ENCODE measurements at regions not wholly inside any gene's neighbourhood (a gene's known extent, or its start where the extent isn't known, plus 50 kb on each side); places are given as distances from the start of the nearest gene placed in this dataset.

DNA sequence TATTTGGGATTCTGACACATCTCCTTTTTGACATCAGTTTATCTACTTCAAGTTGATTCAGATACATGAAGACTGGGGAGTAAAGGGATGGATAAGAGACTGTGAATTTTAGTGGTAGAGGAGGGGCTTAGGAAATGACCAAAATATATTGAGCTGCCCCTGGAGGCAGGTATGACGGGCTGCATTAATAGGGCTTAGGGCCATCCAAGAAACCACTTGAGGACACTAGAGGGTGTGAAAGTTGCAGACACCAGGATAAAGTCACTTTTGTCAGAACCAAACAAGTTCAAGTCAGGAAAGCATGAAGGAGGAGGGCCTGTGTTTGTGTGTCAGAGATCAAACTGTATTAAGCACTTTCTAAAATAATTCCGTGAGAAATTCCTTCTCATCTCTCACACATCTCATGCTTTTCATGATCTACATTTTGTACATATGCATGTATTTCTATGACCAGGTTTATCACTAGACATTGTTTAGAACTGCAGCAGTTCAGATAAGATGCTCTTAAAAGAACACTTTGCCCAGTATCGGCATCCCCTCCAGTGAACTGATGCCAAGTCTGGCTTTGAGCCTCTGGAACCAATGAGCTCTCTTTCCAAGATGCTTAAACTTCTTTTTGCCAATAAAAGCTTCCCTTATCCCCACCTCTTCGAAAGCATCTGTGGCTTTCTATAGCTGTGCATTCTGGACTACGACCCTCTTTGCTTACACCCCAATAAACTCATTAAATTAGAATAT lies 136.9 kb downstream of the SLC38A1 start:
- DNase-seq (ENCODE audit: low spot score), result no peak

DNA sequence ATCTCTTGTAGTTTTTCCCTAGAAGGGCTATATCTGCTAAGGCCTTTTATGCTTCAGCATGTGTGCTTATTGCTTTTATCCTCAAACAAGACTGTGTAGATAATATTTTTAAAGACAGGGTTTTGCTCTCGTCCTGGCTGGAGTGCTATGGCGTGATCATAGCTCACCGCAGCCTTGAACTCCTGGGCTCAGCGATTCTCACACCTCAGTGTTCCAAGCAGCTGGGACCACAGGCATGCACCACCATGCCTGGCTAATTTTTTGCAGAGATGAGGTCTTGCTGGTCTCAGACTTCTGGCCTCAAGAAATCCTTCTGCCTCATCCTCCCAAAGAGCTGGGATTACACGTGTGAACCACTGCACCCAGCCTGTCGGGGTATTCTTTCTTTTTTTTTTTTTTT lies 137.3 kb upstream of the SCAF11 start:
- DNase-seq (ENCODE audit: low spot score), result no peak

DNA sequence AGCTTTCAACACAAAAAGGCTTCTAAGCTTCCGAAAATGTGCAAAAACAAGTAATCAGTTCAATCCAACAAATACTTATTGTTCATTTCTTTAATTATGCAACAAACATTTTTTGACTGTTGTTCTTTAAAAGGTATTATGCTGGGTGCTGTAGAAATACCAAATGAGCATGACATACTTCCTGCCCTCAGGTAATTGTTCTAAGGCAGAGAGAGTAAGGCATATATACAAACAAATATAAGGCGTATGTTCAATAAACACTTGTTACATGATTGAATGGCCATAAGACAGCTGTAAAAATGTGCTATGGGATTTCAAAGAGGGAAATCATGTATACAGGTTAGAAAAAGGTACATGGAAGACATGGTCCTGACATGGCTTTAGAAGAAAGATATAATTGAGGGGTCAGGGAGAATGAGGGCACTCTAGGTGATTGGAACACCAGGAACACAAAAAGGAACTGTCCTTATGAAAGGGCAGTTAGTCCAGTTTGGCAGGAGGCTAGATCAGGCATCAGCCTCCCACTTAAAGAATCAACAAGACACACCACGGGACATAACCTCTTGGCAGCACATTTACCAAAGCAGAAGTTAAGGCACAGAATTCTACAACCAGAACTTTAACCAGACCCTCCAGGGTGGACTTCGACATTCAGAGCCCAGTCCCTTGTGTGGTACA lies 135.8 kb upstream of the SCAF11 start:
- no peak for DNase-seq (ENCODE audit: low spot score)

DNA sequence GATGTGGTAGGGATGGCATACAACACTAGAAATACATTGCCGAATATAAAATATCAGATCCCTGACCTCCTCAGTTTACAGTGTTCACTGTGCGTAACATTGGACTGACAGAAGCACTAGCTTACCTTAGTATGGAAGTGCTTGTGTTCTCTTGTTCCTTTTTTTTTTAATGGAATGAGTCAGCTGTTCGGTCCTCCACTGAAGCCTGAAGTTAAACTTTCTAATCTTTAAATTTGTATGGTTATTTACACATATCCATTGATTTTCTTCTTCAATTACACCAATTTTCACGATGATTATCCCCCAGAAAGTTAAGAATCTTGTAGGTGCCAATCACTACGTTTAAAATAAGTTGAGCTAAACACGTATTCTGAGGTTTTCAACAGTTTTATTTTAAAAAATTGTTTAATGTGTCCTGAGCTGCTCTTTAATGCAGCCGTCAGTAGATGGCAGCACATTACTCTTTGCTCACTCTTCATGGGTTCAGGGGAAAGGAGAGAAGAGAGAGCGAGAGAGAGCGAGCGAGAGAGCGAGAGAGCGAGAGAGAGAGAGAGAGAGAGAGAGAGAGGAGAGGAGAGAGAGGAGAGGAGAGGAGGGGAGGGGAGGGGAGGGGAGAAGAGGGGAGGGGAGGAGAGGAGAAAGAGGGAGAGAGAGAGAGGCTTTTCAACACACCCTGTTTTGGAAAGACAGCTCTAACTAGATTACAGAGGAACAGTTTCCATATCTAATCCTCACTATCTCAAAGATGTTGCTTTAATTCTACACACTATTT lies 134.7 kb upstream of the SCAF11 start:
- DNase-seq (ENCODE audit: low spot score), result peak; percentile 89

DNA sequence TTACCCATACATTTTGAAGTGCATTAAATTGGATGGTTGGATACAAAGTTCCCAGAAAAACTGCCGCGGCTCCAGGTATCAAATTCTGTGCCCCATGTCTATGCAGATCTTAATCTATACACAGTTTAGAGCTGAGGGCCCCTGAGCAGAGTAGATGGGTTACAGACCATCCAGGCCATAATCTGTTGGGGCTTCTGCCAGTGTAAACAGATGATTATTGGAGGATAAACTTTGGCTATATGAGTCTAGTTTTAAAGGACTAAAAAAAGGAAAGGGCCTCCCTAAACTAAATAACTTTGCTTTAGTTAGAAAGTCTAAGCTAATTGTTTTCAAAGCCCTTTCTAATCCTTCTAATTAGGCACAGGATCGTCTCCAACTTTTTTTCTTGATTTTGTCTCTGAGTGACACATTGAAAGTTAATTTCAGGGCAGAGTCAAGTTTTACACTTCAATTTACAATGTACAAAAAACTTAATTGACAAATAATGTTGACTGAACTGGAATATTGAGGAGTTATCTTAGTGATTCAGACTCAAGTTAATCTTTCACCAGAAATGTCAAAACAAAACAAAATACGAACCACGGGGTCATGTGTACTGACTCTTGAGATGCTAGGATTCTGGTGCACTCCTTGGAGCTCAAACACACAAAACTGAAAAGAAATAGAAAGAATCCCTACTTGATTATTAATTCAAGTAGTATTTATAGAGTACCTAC lies 133.9 kb upstream of the SCAF11 start:
- DNase-seq (ENCODE audit: low spot score), result no peak

DNA sequence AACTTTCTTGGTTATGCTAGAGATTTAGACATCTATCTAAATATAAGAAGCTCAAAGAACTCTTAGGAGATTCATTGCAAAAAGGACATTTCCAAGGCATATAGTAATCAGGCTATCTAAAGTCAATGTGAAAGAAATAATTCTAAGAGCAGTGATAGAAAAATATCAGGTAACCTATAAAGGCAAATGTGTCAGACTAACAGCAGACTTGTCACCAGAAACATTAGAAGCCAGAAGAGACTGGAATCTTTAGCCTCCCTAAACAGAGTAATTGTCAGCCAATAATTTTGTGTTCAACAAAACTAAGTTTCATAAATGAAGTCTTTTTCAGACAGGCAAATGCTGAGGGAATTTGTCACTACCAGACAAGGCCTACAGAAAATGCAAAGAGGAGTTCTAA lies 122.0 kb upstream of the SCAF11 start:
- DNase-seq (ENCODE audit: low spot score), result no peak

DNA sequence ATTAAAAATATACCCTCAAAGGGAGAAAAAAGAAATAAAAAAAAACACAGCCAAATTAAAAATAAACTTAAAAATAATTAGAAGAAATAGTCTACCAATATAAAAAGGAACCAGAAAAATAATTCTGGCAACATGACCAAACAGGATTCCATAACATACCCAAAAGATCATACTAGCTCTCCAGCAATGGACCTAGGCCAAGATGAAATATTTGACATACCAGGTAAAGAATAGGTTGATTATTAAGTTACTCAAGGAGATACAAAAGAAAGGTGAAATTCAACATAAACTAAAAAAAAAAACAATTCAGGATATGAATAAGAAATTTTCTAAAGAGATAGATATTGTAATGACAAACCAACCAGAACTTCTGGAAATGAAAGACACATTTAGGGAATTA lies 121.3 kb upstream of the SCAF11 start:
- no peak for DNase-seq (ENCODE audit: low spot score)

DNA sequence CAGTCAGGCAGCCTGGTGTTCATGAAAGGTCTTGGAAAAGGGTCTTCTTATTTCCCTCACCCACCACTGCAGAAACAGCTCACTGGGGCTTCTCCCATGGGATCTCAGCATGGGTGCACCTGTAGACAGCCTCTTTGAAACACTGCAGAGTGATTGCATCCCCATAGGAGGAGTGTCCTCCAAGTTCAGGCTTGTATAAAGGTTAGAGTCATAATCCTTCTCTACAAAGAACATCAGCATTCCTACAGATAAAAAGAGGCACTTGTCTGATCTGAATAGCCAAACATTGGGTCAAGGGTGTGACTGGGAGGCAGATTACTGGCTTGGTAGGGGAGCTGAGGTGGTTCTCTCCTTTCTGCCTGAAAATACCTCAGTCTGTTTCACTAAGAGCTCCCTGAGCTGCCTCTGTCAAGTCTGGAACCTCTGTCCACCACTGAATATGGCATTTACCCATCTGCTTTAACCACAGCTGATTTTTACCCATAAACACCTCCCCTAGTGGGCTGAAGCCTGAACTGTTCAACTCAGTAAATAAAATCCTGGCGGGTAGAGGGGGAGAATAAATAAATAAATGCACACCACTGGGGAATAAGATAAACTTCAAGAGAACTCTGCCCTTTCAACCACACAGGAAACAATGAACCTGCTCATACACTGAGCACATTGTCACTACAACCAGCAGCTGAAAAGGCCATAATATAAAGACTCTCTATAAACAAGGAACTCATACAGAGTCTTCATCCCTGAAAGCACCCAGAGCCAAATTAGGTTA lies 120.7 kb upstream of the SCAF11 start:
- no peak for DNase-seq (ENCODE audit: low spot score)

DNA sequence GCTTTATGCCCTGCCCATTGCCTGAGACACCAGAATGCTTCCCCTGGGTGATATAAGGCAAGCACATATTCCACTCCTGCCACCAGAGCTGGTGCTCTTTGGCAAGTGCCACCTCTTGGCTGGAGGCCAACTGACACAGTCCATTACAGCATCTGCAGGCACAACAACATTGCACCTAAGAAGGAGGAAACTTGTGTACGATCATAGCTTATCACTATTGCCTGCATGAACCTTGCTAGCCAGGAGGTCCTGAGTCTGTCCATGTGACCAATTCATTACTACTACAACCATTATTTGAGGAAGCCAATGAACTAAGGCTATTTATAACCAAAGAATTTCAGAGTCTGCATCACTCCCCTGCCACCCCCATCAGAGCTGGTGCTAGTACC lies 119.8 kb upstream of the SCAF11 start:
- DNase-seq (ENCODE audit: low spot score), result no peak

DNA sequence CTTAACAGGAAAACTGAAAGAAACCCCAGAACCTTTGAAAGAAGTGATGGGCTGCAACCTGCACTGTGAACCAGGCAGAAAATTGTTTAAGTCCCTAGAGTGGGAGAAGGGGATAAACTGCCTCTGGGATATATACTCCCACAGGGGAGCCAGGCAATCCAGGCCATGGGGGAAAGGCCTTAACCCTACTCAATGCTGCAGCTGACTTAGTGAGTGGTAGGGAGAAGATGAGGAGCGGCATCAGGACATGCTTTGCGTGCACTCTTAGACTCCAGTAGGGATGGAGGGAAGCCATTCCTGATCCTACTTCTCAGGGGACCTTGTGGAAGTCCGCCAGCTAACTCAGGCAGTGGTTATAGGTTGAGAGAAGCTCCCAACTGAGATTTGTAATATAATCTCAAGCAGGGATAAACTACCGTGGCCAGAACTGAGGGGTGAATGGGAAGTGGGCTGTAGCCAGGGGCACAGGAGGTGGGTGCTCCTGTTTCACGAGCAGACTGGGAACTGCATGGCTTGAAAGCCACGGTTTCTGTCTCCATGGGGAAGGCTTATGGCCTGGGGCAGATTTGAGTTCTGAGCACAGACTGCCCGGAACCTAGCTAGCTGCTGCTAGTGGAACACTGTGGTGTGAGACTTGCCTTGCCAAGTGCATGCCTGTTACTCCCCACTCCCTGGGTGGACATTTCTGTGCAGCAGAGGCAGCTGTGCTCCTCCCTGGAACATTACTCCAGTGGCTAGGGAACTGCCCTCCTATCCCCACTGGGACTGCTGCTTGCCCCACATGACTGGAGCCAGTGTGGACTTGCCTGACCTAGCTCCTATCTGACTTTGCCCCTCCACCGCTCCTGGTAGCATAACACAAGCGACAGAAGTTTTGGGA lies 119.2 kb upstream of the SCAF11 start:
- DNase-seq (ENCODE audit: low spot score), result no peak

DNA sequence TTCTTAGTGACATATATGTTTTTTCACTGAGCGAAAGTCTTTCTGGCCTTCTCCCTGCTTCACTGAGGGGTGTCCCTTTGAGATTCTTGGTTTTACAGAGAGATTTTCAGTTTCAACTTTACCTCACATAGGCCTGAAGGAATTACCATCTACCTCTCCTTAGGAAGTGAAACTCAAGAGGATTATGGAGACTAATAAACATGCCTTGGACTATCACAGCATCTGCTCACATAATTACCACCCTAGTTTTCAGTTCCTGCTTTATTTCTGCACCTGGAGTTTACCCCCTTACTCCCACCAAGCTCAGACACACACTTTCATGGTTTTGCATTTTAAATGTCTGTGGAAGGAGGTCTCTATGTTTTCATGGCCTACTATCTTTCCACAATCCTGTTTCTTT lies 118.3 kb upstream of the SCAF11 start:
- no peak for DNase-seq (ENCODE audit: low spot score)

DNA sequence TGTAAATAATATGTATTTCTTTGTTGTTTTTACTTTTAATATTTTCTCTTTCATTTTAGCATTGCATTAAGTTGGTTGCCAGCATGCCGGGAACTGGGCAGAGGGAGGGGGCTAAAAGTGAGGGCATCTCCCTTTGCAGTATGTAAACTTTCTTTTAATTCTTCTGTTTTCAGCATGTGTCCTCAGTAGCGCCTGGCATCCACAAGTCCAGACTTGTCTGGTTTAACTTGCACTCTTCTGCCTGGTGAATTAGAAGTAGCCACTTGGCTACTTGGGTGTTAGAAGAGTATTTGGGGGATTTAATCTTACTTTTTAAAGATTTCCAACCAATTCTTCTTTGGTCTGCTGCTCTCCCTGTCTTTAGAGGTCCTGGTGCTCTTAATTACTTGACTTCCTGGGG lies 117.2 kb upstream of the SCAF11 start:
- no peak for DNase-seq (ENCODE audit: low spot score)

DNA sequence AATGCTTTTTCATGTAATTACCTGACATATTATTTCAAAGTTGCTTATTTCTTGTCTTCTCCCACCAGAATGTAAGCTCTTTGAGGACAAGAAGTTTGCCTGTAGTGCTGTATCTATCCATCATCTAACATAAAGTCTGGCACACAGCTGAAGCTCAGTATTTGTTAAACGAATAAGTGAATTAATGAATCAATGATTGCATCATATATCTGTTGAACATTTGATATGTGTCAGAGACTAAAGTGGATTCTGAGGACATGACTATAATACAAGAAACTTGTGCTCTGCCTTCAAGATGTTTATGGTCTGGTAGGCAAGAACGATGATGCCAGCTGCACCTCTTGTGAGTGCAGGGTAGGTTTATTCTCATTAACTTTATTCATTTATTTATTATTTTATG lies 115.4 kb upstream of the SCAF11 start:
- no peak for DNase-seq (ENCODE audit: low spot score)

DNA sequence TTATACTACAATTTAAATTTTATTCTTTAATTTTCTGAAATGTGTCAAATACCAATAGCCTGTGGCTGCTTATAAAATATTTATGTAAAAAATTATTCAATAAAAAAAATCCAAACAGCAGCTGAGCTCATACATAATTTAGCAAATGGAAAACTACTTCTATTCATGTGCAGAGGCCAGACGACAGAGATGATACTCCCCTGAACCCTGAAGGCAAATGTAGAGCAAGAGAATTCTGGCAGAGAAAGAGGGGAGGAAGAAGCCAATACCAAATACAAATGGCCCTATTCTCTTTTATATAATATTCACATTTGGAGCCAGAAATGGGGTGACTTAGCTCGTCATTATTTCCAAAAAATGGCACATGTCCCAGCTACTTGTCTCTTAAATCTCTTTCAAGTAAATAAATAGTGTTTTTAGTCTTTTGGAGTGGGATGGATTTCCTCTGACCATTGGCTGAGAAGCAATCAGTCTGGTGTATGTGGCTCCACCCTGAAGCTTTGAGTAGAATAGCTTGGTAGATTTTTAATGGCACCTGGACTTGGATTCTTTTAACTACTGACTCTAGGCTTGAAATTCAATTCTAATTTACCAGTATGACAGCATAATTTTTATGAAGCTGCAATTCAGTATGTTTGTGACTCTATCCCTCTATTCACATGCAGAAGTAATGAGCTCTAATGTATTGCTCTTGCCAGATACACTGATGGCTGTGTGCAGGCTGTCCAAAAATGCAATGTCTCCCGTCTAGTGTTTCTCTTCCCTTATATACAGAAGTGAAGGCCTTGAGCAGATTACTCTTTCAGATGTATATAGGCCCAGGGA lies 113.4 kb upstream of the SCAF11 start:
- DNase-seq (ENCODE audit: low spot score), result peak; percentile 15

DNA sequence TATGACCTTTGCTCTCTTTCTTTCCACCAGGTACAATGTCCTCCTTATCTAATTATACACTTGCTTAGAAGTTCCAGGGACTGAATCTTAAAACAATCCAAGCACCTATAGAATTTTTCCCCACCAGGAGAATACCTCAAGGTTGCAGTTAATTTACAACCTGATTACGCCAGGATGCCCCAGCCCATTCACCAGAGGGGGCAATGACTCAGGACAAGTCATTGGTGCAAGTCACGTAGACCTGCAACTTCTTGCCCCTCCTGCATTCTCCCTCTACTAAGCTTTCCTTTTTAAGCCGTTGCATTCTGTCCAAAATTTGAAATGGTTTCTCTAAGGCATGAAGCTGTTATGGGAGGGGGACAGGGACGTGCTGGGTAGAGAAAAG lies 111.1 kb upstream of the SCAF11 start:
- no peak for DNase-seq (ENCODE audit: low spot score)

DNA sequence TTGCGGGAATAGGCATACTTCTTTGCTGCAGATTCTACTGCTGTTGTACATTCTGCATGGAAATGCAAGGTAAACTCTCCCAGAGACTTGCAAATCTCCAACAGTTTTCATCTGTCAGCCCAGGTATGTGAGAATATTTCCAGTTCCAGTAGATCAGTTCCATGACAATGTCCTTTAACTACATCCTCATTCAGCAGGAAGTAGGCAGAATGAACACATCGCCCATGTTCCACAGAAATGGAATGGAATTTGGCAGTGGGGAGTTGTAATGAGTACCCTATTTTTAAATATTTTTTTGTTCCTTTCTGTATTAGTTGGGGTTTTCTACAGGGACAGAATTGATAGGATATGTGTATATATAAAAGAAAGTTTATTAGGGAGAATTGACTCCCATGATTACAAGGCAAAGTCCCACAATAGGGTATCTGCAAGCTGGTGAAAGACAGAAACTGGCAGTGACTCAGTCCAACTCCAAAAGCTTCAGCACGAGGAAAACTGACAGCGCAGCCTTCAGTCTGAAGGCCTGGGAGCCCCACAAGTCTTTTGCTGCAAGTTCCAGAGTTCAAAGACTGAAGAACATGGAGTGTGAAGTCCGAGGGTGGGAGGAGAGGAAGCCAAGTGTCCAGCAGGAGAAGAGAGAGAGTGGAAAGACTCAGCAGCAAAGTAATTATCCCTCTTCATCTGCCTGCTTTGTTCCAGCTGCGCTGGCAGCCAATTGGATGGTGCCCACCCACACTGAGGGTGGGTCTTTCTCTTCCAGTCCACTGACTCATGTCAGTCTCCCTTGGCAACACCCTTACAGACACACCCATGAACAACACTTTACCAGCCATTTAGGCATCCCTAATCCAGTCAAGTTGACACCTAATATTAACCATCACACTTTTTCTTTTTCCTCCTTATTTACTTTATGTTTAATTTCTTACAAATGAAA lies 110.4 kb upstream of the SCAF11 start:
- DNase-seq (ENCODE audit: low spot score), result no peak

DNA sequence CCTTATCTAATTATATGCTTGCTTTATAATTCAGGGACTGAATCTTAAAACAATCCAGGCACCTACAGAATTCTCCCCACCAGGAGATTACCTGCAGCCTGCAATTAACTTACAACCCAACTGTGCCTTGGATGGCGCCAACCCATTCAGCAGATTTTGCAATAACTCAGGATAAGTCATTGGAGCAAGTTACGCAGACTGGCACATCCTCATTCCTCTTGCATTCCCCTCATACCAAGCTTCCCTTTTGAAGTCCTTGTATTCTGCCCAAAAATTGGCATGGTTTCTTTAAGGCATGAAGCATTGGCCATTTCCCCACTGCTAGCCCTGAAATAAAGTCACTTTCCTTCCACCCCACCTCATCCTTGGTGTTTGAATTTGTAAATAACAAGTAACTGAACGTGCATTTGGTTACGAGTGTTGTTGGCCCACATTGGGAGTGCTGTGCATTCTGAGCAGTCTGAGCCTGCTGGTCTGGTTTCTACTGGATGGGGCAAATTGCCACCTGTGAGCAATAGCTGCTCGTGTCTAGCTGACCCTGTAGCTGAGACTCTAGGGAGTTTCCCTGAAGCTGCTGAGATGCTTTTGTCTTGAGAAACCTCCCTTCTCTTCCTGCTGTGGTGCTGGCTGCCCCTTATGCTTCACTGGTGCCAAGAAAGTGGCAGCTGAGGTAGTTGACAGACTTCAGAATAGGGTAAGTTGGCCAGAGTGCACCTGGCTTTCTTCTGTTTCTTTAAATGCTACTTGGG lies 99.2 kb upstream of the SCAF11 start:
- no peak for DNase-seq (ENCODE audit: low spot score)

DNA sequence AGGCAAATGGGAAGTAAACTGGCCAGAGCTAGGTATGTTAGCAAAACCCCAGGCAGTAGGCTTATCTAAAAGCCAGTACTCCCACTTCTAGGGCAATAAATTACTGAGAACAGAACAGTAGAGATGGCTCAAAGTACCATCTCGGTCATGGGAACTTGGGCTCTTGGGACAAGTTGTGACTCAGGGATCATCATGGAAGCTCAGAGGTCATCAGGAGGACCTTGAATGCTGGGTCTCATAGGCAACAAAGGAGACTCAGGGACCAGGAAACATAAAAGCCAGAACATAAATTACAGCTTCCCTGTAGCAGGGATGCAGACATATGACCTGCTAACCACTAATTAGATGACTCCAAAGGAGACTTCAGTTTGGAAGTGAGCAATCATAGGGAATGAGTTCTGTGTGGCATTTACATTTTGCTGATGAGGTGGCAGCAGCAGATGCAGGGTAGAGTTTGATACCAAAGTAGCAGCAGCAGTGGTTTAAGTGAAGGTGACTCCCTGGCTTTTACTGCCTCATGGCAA lies 97.6 kb upstream of the SCAF11 start:
- no peak for DNase-seq (ENCODE audit: low spot score)
